Erythroblast (primary cell): ENCODE measurements at regions not wholly inside any gene's neighbourhood (a gene's known extent, or its start where the extent isn't known, plus 50 kb on each side); places are given as distances from the start of the nearest gene placed in this dataset.

ENCODE experiments used
- GATA1 ChIP-seq: IDR thresholded peaks from 2 replicates; pipeline ENCODE4 v1.6.1; 2011; ENCODE audit warnings: low read depth, mild to moderate bottlenecking, control low read depth, low read length, moderate library complexity
- POLR2A ChIP-seq: IDR thresholded peaks from 2 replicates; pipeline ENCODE4 v1.6.1; 2011; ENCODE audit warnings: mild to moderate bottlenecking, low read length

- TF ChIP-seq POLR2A (no peak), GATA1 (no peak)
These were observed 580.5 kb downstream of the AACS start for GRCh38 chr12:125645724-125646123.
